DND-41 (cell line): ENCODE measurements at regions not wholly inside any gene's neighbourhood (a gene's known extent, or its start where the extent isn't known, plus 50 kb on each side); places are given as distances from the start of the nearest gene placed in this dataset.

Source experiments
- ATAC-seq: fragments of 200-7000 bp; cut with Tn5 transposase; 3 replicates; pipeline ENCODE4 v1.9.1; 2021; ENCODE audit warnings: low read depth; ENCODE audit not compliant: insufficient read depth
- DNase-seq: peaks from one replicate; pipeline ENCODE4 v3.0.0-alpha.2; 2020
- H2AFZ ChIP-seq: 2 replicates; pipeline ENCODE4 v1.6.0; 2012; ENCODE audit warnings: low read depth, low read length
- H3K27ac ChIP-seq: 2 replicates; pipeline ENCODE4 v1.5.1; 2012; ENCODE audit warnings: low read length, inconsistent platforms
- H3K27me3 ChIP-seq: fragments of 200-600 bp; sonication (generic); 2 replicates; pipeline ENCODE4 v1.6.0; 2012; ENCODE audit warnings: low read length, mild to moderate bottlenecking, inconsistent platforms; ENCODE audit not compliant: insufficient read depth, poor library complexity
- H3K36me3 ChIP-seq: 2 replicates; pipeline ENCODE4 v1.5.1; 2012; ENCODE audit warnings: low read length, inconsistent platforms; ENCODE audit not compliant: insufficient read depth
- H3K4me1 ChIP-seq: 2 replicates; pipeline ENCODE4 v1.5.1; 2012; ENCODE audit warnings: mild to moderate bottlenecking, low read length; ENCODE audit not compliant: insufficient read depth
- H3K4me2 ChIP-seq: 2 replicates; pipeline ENCODE4 v1.6.0; 2012; ENCODE audit warnings: mild to moderate bottlenecking, moderate library complexity, low read length, inconsistent platforms; ENCODE audit not compliant: insufficient read depth
- H3K4me3 ChIP-seq, 2 experiments: fragments of 200-600 bp in 1 of 2; shearing (Covaris generic) in 1 of 2; 2 replicates each; pipeline ENCODE4 v1.5.1; 2012 to 2016; ENCODE audit warnings: inconsistent platforms in 2 of 2, low read length in 2 of 2, mild to moderate bottlenecking in 2 of 2, low read depth in 1 of 2, moderate library complexity in 1 of 2
- H3K79me2 ChIP-seq: 2 replicates; pipeline ENCODE4 v1.6.0; 2012; ENCODE audit warnings: low read length, inconsistent platforms; ENCODE audit not compliant: insufficient read depth
- H3K9ac ChIP-seq: 2 replicates; pipeline ENCODE4 v1.6.0; 2012; ENCODE audit warnings: low read depth, mild to moderate bottlenecking, inconsistent platforms, low read length, moderate library complexity
- H3K9me3 ChIP-seq: 2 replicates; pipeline ENCODE4 v1.5.1; 2012; ENCODE audit warnings: low read length, moderate library complexity, mild to moderate bottlenecking, inconsistent platforms; ENCODE audit not compliant: insufficient read depth, severe bottlenecking
- H4K20me1 ChIP-seq: 2 replicates; pipeline ENCODE4 v1.6.0; 2012; ENCODE audit warnings: low read length; ENCODE audit not compliant: insufficient read depth
- CTCF ChIP-seq: IDR thresholded peaks from 2 replicates; pipeline ENCODE4 v1.5.1; 2012; ENCODE audit warnings: borderline replicate concordance, low read length, moderate library complexity, mild to moderate bottlenecking; ENCODE audit not compliant: poor library complexity, severe bottlenecking; ENCODE audit errors: extremely low read depth
- EZH2 ChIP-seq: IDR thresholded peaks from 3 replicates; pipeline ENCODE4 v1.6.1; 2012; ENCODE audit warnings: borderline replicate concordance, low read depth, mild to moderate bottlenecking, moderate library complexity, low read length, inconsistent platforms; ENCODE audit not compliant: severe bottlenecking

- Histone ChIP-seq H3K4me3 (no peak overlapping the region), H3K27ac (no peak overlapping the region), H4K20me1 (no peaks in the 10 kb centered on the region), H3K9ac (no peak overlapping the region), H2AFZ (no peak overlapping the region), H3K36me3 (no peaks in the 10 kb centered on the region), H3K9me3 (no peaks in the 10 kb centered on the region), H3K27me3 (peaks cover 6% of the 10 kb centered on the region), H3K4me1 (no peaks in the 10 kb centered on the region), H3K4me2 (no peak overlapping the region), H3K79me2 (no peaks in the 10 kb centered on the region)
- DNase-seq (no peak), ATAC-seq (no peak)
- no peak for TF ChIP-seq CTCF
- no peak for TF ChIP-seq EZH2
These were observed 1491.1 kb downstream of the TBC1D22A start for GRCh38 chr22:48253573-48253972.

DNA sequence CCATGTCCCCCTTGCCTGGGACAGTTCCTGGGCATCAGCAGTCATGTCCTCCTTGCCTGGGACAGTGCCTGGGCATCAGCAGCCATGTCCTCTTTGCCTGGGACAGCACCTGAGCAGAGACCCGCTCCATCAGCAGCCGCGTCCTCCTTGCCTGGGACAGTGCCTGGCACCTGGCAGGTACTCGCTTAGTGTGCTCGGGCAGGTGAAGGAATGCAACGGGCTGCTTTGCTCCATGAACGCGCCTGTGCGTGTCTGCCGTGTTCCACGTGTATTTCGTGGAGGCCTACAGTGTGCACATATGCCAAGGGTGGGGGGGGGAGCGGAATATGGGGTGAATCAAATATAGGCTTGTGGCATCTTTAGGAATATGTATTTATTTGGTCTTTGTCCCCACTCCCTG is 1490.7 kb downstream of the TBC1D22A start:
- H3K4me3 ChIP-seq, result no peak overlapping the region
- H3K9me3 ChIP-seq, result no peaks in the 10 kb centered on the region
- H3K4me2 ChIP-seq, result no peak overlapping the region
- no peak overlapping the region for H3K9ac ChIP-seq
- TF ChIP-seq CTCF, result no peak
- no peak for TF ChIP-seq EZH2
- H3K79me2 ChIP-seq, result no peaks in the 10 kb centered on the region
- ATAC-seq, result no peak
- H3K4me1 ChIP-seq, result no peaks in the 10 kb centered on the region
- H2AFZ ChIP-seq, result no peak overlapping the region
- H4K20me1 ChIP-seq, result no peaks in the 10 kb centered on the region
- no peak overlapping the region for H3K27ac ChIP-seq
- no peak for DNase-seq
- H3K27me3 ChIP-seq, result peaks cover 6% of the 10 kb centered on the region
- no peaks in the 10 kb centered on the region for H3K36me3 ChIP-seq

- H3K4me3 ChIP-seq, result no peak overlapping the region
- H3K27me3 ChIP-seq, result peaks cover 6% of the 10 kb centered on the region
- TF ChIP-seq CTCF (no peak), EZH2 (no peak)
- peaks cover 1% of the 10 kb centered on the region; the same call in 1 of the 2 replicates for H3K4me1 ChIP-seq
- ATAC-seq (no peak), DNase-seq (no peak)
- no peaks in the 10 kb centered on the region for H3K36me3 ChIP-seq
- H3K79me2 ChIP-seq, result no peaks in the 10 kb centered on the region
- H4K20me1 ChIP-seq, result no peaks in the 10 kb centered on the region
- H3K9me3 ChIP-seq, result no peaks in the 10 kb centered on the region
- H3K9ac ChIP-seq, result no peak overlapping the region
- H3K4me2 ChIP-seq, result no peak overlapping the region
- H3K27ac ChIP-seq, result no peak overlapping the region
- no peak overlapping the region for H2AFZ ChIP-seq
These were observed 1489.2 kb downstream of the TBC1D22A start for GRCh38 chr22:48251629-48252028.
